ENCODE measurements at regions not wholly inside any gene's neighbourhood (a gene's known extent, or its start where the extent isn't known, plus 50 kb on each side); places are given as distances from the start of the nearest gene placed in this dataset.

DNA sequence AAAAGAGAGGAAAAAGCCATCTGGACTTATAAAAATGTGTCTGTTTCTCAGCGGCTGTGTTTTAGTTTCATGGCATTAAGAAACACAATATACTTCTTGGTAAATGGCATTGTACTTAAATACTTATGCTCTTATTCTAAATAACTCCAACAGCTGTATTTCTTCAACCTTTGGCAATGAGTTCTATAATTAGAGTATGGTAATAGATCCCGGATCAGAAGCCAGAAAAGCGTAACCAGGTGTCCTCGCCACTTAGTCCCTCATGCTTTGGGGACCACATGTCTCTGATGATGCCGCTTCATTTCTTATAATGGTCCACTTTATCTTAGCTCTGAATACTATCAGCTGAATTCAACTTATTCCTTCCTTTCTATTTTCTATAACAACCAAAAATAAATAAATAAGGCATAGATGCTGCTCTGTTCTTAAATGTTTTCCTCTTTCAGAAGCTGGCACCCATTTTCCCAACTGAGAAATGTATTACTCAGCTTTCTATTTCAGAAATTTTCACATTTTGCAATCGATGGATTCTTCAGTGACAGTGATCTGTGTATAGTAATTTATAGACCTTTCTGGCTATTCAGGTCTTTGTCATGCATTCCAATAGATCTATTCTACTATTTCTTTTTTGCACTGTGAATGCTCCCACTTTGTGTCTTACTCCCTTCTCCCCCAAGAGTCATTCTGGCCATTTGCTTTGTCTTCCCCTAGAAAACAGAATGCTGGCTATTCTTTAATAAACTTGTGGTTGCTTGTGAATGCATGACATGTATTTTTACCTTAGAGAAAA is 87.6 kb upstream of the KBTBD8 start:
- TF ChIP-seq EZH2 (IDR thresholded peaks at IDR 0.05; ENCODE audit: borderline replicate concordance, insufficient read depth, low read depth, low read length, poor library complexity, severe bottlenecking), result no peak
- TF ChIP-seq, protein P1, sequence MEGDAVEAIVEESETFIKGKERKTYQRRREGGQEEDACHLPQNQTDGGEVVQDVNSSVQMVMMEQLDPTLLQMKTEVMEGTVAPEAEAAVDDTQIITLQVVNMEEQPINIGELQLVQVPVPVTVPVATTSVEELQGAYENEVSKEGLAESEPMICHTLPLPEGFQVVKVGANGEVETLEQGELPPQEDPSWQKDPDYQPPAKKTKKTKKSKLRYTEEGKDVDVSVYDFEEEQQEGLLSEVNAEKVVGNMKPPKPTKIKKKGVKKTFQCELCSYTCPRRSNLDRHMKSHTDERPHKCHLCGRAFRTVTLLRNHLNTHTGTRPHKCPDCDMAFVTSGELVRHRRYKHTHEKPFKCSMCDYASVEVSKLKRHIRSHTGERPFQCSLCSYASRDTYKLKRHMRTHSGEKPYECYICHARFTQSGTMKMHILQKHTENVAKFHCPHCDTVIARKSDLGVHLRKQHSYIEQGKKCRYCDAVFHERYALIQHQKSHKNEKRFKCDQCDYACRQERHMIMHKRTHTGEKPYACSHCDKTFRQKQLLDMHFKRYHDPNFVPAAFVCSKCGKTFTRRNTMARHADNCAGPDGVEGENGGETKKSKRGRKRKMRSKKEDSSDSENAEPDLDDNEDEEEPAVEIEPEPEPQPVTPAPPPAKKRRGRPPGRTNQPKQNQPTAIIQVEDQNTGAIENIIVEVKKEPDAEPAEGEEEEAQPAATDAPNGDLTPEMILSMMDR (IDR thresholded peaks at IDR 0.05), result no peak

Data from B cell (primary cell).